Esophagus squamous epithelium (tissue), 4 donors: ENCODE measurements at regions not wholly inside any gene's neighbourhood (a gene's known extent, or its start where the extent isn't known, plus 50 kb on each side); places are given as distances from the start of the nearest gene placed in this dataset.

Source experiments
- POLR2A ChIP-seq, 4 donors: fragments of 450-650 bp; IDR thresholded peaks; one replicate each; pipeline ENCODE4 v1.6.1; 2017; ENCODE audit warnings: antibody characterized with exemption in 4 of 4, mild to moderate bottlenecking in 4 of 4, moderate library complexity in 3 of 4
- TF ChIP-seq, protein P1 (sequence below), 6 experiments: fragments of 450-650 bp in 4 of 6; fragments of 200-600 bp in 2 of 6; sonication (generic) in 2 of 6; IDR thresholded peaks; one replicate each; pipeline ENCODE4 v1.5.1; 2016 to 2019; ENCODE audit warnings: antibody characterized with exemption in 6 of 6, mild to moderate bottlenecking in 4 of 6, moderate library complexity in 4 of 6

DNA sequence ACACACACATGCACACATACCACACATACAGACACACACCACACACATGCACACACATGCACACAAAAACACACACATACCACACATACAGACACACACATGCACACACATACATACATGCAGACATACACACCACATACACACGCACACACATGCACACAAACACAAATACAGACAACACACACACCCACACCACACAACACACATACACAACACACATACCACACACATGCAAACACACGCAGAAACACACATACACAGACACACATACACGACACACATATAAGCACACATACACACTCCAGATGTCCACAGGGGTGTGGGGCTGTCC lies 60.1 kb upstream of the PPP2R2D start:
- no peak for TF ChIP-seq POLR2A (IDR thresholded peaks at IDR 0.05)
- TF ChIP-seq, protein P1, sequence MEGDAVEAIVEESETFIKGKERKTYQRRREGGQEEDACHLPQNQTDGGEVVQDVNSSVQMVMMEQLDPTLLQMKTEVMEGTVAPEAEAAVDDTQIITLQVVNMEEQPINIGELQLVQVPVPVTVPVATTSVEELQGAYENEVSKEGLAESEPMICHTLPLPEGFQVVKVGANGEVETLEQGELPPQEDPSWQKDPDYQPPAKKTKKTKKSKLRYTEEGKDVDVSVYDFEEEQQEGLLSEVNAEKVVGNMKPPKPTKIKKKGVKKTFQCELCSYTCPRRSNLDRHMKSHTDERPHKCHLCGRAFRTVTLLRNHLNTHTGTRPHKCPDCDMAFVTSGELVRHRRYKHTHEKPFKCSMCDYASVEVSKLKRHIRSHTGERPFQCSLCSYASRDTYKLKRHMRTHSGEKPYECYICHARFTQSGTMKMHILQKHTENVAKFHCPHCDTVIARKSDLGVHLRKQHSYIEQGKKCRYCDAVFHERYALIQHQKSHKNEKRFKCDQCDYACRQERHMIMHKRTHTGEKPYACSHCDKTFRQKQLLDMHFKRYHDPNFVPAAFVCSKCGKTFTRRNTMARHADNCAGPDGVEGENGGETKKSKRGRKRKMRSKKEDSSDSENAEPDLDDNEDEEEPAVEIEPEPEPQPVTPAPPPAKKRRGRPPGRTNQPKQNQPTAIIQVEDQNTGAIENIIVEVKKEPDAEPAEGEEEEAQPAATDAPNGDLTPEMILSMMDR (IDR thresholded peaks at IDR 0.05), result no peak
